ENCODE measurements at regions not wholly inside any gene's neighbourhood (a gene's known extent, or its start where the extent isn't known, plus 50 kb on each side); places are given as distances from the start of the nearest gene placed in this dataset.

DNA sequence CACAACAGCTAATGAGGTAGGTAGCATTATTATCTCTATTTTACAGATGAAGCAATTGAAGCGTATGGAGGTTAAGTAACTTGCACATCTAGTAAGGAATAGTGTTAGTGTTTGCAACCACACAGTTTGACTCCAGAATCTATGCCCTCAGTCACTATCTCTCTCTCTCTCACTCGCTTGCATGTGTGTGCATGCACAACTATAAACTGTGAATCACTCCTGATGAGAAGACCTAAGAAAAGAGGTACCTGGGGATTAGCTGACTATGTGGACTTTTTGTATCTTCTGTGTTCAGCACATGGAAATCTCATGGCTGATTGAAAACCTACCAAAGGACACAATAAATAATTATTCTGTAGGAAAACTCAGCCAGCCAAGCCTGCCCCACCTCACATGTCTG lies 295.5 kb downstream of the BRINP2 start:
- no peak for DNase-seq (ENCODE audit: extremely low spot score)
- POLR2A ChIA-PET = no interaction called here
- TF ChIP-seq, protein P1, sequence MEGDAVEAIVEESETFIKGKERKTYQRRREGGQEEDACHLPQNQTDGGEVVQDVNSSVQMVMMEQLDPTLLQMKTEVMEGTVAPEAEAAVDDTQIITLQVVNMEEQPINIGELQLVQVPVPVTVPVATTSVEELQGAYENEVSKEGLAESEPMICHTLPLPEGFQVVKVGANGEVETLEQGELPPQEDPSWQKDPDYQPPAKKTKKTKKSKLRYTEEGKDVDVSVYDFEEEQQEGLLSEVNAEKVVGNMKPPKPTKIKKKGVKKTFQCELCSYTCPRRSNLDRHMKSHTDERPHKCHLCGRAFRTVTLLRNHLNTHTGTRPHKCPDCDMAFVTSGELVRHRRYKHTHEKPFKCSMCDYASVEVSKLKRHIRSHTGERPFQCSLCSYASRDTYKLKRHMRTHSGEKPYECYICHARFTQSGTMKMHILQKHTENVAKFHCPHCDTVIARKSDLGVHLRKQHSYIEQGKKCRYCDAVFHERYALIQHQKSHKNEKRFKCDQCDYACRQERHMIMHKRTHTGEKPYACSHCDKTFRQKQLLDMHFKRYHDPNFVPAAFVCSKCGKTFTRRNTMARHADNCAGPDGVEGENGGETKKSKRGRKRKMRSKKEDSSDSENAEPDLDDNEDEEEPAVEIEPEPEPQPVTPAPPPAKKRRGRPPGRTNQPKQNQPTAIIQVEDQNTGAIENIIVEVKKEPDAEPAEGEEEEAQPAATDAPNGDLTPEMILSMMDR (IDR thresholded peaks at IDR 0.05; ENCODE audit: control extremely low read depth, extremely low read depth, low read depth, missing control alignments) = no peak
- CTCF ChIA-PET = no interaction called here

GRCh38 chr1:177464686-177465085 lies 293.9 kb downstream of the BRINP2 start:
- POLR2A ChIA-PET = no interaction called here
- CTCF ChIA-PET = no interaction called here
- no peak for DNase-seq (ENCODE audit: extremely low spot score)
- TF ChIP-seq, protein P1 (IDR thresholded peaks at IDR 0.05; ENCODE audit: control extremely low read depth, extremely low read depth, low read depth, missing control alignments) = no peak

DNA sequence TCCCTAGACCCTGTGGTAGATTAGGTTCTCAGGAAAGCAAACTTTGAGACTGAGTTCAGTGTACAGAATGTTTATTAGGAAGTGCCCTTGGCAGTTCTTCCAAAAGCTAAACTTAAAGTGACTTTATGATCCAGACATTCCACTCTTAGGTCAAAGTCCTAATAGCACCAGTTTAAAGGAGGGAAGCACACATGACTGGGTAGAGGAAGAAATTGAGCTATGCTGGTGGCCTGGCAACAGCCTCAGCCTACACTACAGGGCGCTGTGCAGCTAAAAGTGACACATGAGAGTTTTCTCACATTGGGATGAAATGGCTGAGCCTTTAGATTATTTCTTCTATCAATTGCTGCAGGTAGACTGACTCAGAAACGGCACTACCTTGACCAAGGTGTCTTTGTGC lies 280.4 kb downstream of the BRINP2 start:
- DNase-seq (ENCODE audit: extremely low spot score) = no peak
- POLR2A ChIA-PET = no interaction called here
- TF ChIP-seq, protein P1 (IDR thresholded peaks at IDR 0.05; ENCODE audit: control extremely low read depth, extremely low read depth, low read depth, missing control alignments) = no peak
- CTCF ChIA-PET = interaction anchor here (1.6 to 1.8 kb wide), 2 partner anchors 12 to 18 kb away, joined by 4 to 5 read pairs; no protein-coding TSS in a partner anchor

GRCh38 chr1:177448652-177449357 lies 278.0 kb downstream of the BRINP2 start:
- TF ChIP-seq, protein P1 (IDR thresholded peaks at IDR 0.05; ENCODE audit: control extremely low read depth, extremely low read depth, low read depth, missing control alignments) = no peak
- no peak for DNase-seq (ENCODE audit: extremely low spot score)
- CTCF ChIA-PET = interaction anchor here (1.2 to 1.7 kb wide), 3 partner anchors 12 to 78 kb away, joined by 3 to 4 read pairs (median 4); no protein-coding TSS in a partner anchor
- POLR2A ChIA-PET = no interaction called here

DNA sequence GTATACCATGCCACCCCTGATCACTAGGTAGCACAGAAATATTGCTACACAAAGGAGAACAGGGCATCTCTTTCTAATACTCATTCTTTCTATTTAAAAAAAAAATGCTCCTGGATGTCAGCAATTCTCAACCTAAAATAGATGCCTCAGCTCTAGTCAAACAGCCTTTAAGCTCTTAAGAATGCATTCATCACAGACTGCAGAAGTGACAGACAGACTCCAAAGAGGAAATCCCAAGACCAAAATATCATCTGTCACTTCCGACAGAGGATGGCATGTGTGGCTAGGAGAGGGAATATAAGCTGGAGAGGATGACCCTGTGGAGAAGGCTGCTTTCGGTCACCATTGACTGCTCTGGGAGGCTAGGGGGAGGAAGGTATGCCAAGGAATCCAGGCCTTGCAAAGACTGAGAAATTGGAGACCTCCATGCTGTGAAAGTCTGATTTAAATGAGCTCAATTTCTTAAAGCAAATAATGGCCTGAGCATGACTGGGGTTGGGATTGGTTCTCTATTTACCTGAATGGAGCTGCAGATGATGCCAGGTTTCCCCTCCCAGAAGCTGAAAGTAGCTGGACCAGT lies 277.4 kb downstream of the BRINP2 start:
- ChIA-PET CTCF (interaction anchor here (1.2 to 1.7 kb wide), 2 partner anchors 13 to 79 kb away, joined by 3 to 4 read pairs; no protein-coding TSS in a partner anchor), POLR2A (no interaction called here)
- no peak for DNase-seq (ENCODE audit: extremely low spot score)
- TF ChIP-seq, protein P1 (IDR thresholded peaks at IDR 0.05; ENCODE audit: control extremely low read depth, extremely low read depth, low read depth, missing control alignments) = no peak

DNA sequence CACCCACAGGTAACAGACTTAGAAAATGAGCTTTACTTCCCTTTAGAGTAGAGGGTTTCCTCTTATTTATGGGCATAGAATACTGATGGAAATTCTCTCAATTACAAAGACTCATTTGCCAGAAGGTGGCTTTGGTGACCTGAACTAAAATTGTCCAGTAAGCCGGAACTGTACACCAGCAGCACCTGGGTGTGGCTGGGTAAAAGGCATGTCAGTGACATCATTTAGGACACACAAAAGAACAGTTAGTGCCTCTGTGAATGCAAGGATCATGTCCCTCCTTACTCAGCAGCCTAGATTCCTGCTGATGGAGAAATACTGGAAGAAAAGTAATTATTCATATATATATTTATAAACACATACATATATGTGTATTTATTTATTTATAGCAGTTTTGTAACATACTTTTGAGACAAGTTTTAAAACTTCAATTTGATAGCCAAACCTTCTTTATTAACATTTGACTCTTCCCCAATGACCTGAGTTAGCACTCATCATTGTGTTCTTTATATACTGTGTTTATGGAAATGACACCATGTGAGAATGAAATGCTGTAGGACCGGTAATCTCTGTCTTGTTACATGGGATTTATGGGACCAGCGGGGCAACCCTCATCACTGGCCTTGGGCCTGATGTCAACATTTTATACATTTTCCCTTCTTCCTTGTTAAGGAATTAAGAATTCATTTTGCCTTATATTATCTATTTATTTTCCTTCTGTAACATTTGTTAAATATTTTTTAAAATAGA lies 274.4 kb downstream of the BRINP2 start:
- ChIA-PET CTCF (interaction anchor here (1.4 to 1.6 kb wide), 2 partner anchors 44 to 190 kb away, joined by 3 read pairs; no protein-coding TSS in a partner anchor), POLR2A (no interaction called here)
- no peak for DNase-seq (ENCODE audit: extremely low spot score)
- TF ChIP-seq, protein P1 (IDR thresholded peaks at IDR 0.05; ENCODE audit: control extremely low read depth, extremely low read depth, low read depth, missing control alignments) = no peak
